Urothelium cell line (cell line): ENCODE measurements at regions not wholly inside any gene's neighbourhood (a gene's known extent, or its start where the extent isn't known, plus 50 kb on each side); places are given as distances from the start of the nearest gene placed in this dataset.
"Not testable (repeated sequence)": the region's sequence is repeated elsewhere in the genome, so short reads cannot be mapped to it uniquely, and the experiment has no call there.

Source experiments
- DNase-seq: peaks from one replicate; pipeline ENCODE4 v3.0.0; 2011; ENCODE audit warnings: low spot score, mixed read lengths
- FAIRE-seq: peaks from 2 replicates; lab custom pipeline; 2011; peaks lifted over from hg19 to GRCh38; lab: Jason Lieb, UNC

GRCh38 chr1:157460381-157460780 lies 91.9 kb downstream of the FCRL5 start:
- DNase-seq (no peak), FAIRE-seq (no peak)

GRCh38 chr1:157457279-157457678 lies 95.0 kb downstream of the FCRL5 start:
- DNase-seq, result no peak

GRCh38 chr1:157455318-157455717 lies 97.0 kb downstream of the FCRL5 start:
- FAIRE-seq, result no peak
- no peak for DNase-seq

More at GRCh38 chr1:157457279-157457678, 95.0 kb downstream of the FCRL5 start:
- FAIRE-seq, result no peak

GRCh38 chr1:157450106-157450505 lies 102.2 kb downstream of the FCRL5 start:
- DNase-seq (no peak), FAIRE-seq (no peak)

- no peak for FAIRE-seq
- no peak for DNase-seq
Observed at GRCh38 chr1:157448636-157449035, 103.7 kb downstream of the FCRL5 start.

- not testable (repeated sequence) for DNase-seq, FAIRE-seq
Observed at GRCh38 chr1:157446356-157446755, 106.0 kb downstream of the FCRL5 start.

GRCh38 chr1:157445616-157446140 lies 106.6 kb downstream of the FCRL5 start:
- not testable (repeated sequence) for DNase-seq, FAIRE-seq

GRCh38 chr1:157442065-157442464 lies 110.2 kb downstream of the FCRL5 start:
- FAIRE-seq (no peak), DNase-seq (no peak)

- DNase-seq (no peak), FAIRE-seq (no peak)
Observed at GRCh38 chr1:157439302-157439954, 112.9 kb downstream of the FCRL5 start.

GRCh38 chr1:157438613-157439012 lies 113.7 kb downstream of the FCRL5 start:
- DNase-seq (no peak), FAIRE-seq (no peak)

- no peak for DNase-seq
- no peak for FAIRE-seq
Observed at GRCh38 chr1:157438146-157438545, 114.2 kb downstream of the FCRL5 start.

- DNase-seq, result no peak
- no peak for FAIRE-seq
Observed at GRCh38 chr1:157437296-157437695, 115.0 kb downstream of the FCRL5 start.

GRCh38 chr1:157431751-157432150 lies 120.6 kb downstream of the FCRL5 start:
- DNase-seq, result peak; percentile 16
- FAIRE-seq, result no peak

GRCh38 chr1:157429601-157430240 lies 122.6 kb downstream of the FCRL5 start:
- no peak for DNase-seq
- no peak for FAIRE-seq

- DNase-seq, FAIRE-seq: not testable (repeated sequence)
Observed at GRCh38 chr1:157423764-157424163, 128.6 kb downstream of the FCRL5 start.

GRCh38 chr1:157419845-157420542 lies 132.3 kb downstream of the FCRL5 start:
- DNase-seq (no peak), FAIRE-seq (peak; percentile 78)

- FAIRE-seq (no peak), DNase-seq (no peak)
Observed at GRCh38 chr1:157418659-157419058, 133.7 kb downstream of the FCRL5 start.

- FAIRE-seq, result no peak
- no peak for DNase-seq
Observed at GRCh38 chr1:157418231-157418630, 134.1 kb downstream of the FCRL5 start.

GRCh38 chr1:157415661-157416060 lies 136.7 kb downstream of the FCRL5 start:
- FAIRE-seq, result no peak
- DNase-seq, result no peak

- no peak for DNase-seq
- FAIRE-seq, result no peak
Observed at GRCh38 chr1:157412308-157412707, 140.0 kb downstream of the FCRL5 start.

- no peak for DNase-seq
- no peak for FAIRE-seq
Observed at GRCh38 chr1:157411769-157412168, 140.5 kb downstream of the FCRL5 start.

- FAIRE-seq (no peak), DNase-seq (no peak)
Observed at GRCh38 chr1:157411064-157411463, 141.3 kb downstream of the FCRL5 start.
